GM12878 (cell line): ENCODE measurements at regions not wholly inside any gene's neighbourhood (a gene's known extent, or its start where the extent isn't known, plus 50 kb on each side); places are given as distances from the start of the nearest gene placed in this dataset.

Experiments used
- ATAC-seq: fragments of 200-7000 bp; cut with Tn5 transposase; 3 replicates; pipeline ENCODE4 v1.9.1; 2020; ENCODE audit warnings: mild to moderate bottlenecking, moderate library complexity
- BruUV-seq: library from RNA; stranded (reverse); fragments of 400-500 nt; replicated peaks from 2 replicates; lab custom pipeline; 2021; lab: Mats Ljungman, UMichigan
- CTCF ChIA-PET: fragments of 300-600 bp; sonication (Branson Sonifier 250); formaldehyde crosslinking; extraction: SDS; loops from one replicate; lab custom pipeline; 2021; ENCODE audit warnings: inconsistent platforms; lab: Yijun Ruan, JAX
- POLR2A ChIA-PET: fragments of 350-600 bp; formaldehyde crosslinking; extraction: SDS; loops from one replicate; lab custom pipeline; 2021; ENCODE audit warnings: inconsistent platforms; lab: Charles Lee
- RAD21 ChIA-PET: fragments of 300-600 bp; sonication (Branson Sonifier 250); formaldehyde crosslinking; loops from one replicate; lab custom pipeline; 2023; ENCODE audit warnings: antibody characterized with exemption; ENCODE audit not compliant: unreplicated experiment; lab: Charles Lee
- SMC1A ChIA-PET: fragments of 300-600 bp; sonication (Branson Sonifier 250); formaldehyde crosslinking; loops from one replicate; lab custom pipeline; 2023; ENCODE audit not compliant: unreplicated experiment, uncharacterized antibody; lab: Charles Lee
- DNase-seq: peaks from one replicate; pipeline ENCODE4 v3.0.0-alpha.2; 2011; ENCODE audit warnings: low read depth, low spot score
- FAIRE-seq: peaks from 3 replicates; lab custom pipeline; 2011; peaks lifted over from hg19 to GRCh38; lab: Jason Lieb, UNC
- H2AFZ ChIP-seq: 2 replicates; pipeline ENCODE4 v1.6.0; 2011; ENCODE audit warnings: low read depth, low read length, control low read depth; ENCODE audit not compliant: control insufficient read depth
- H3K27ac ChIP-seq: 2 replicates; pipeline ENCODE4 v1.5.1; 2011; ENCODE audit warnings: control low read depth; ENCODE audit not compliant: control insufficient read depth, insufficient read depth
- H3K27me3 ChIP-seq, 2 experiments: replicated peaks in 1 of 2; 2 replicates each; pipeline versions ENCODE4 v1.6.0 to v1.6.1; 2011; ENCODE audit warnings: low read length in 1 of 2; ENCODE audit not compliant: control insufficient read depth in 2 of 2, insufficient read depth in 2 of 2
- H3K36me3 ChIP-seq, 2 experiments: 2 replicates each; pipeline ENCODE4 v1.5.1; 2011; ENCODE audit warnings: low read length in 1 of 2; ENCODE audit not compliant: control insufficient read depth in 2 of 2, insufficient read depth in 2 of 2
- H3K4me1 ChIP-seq: 2 replicates; pipeline ENCODE4 v1.6.1; 2011; ENCODE audit warnings: mild to moderate bottlenecking, low read length, moderate library complexity, mixed read lengths; ENCODE audit not compliant: control insufficient read depth, insufficient read depth
- H3K4me2 ChIP-seq: 2 replicates; pipeline ENCODE4 v1.6.0; 2011; ENCODE audit warnings: control low read depth; ENCODE audit not compliant: control insufficient read depth, insufficient read depth
- H3K4me3 ChIP-seq: fragments of 200-600 bp; sonication (generic); 2 replicates; pipeline ENCODE4 v1.5.1; 2016
- H3K79me2 ChIP-seq: 2 replicates; pipeline ENCODE4 v1.6.0; 2011; ENCODE audit warnings: low read length; ENCODE audit not compliant: control insufficient read depth, insufficient read depth
- H3K9ac ChIP-seq: 2 replicates; pipeline ENCODE4 v1.8.0; 2011; ENCODE audit warnings: low read length, control low read depth, mixed read lengths; ENCODE audit not compliant: control insufficient read depth, insufficient read depth
- H3K9me3 ChIP-seq: replicated peaks from 3 replicates; pipeline ENCODE4 v1.5.1; 2011; ENCODE audit warnings: mild to moderate bottlenecking, low read length; ENCODE audit not compliant: control insufficient read depth, insufficient read depth
- H4K20me1 ChIP-seq: 2 replicates; pipeline ENCODE4 v1.6.0; 2011; ENCODE audit not compliant: control insufficient read depth, insufficient read depth
- POU2F2 ChIP-seq: IDR thresholded peaks from 3 replicates; pipeline ENCODE4 v1.6.1; 2011; ENCODE audit warnings: low read depth, mild to moderate bottlenecking, low read length, borderline replicate concordance
- RAD21 ChIP-seq: IDR thresholded peaks from 2 replicates; pipeline ENCODE4 v1.6.1; 2011; ENCODE audit warnings: mild to moderate bottlenecking, low read depth, low read length, moderate library complexity; ENCODE audit not compliant: insufficient read depth
- WGBS: methylation state at CpG from one replicate; pipeline ENCODE4 v1.1.6; 2016; ENCODE audit warnings: low lambda C conversion rate; ENCODE audit not compliant: insufficient replicate concordance, insufficient coverage; ENCODE audit errors: missing lambda C conversion rate; 5-methylcytosine and 5-hydroxymethylcytosine counted together
- in situ Hi-C: fragments of 300-500 bp; cut with MboI; formaldehyde crosslinking; loops from 9 replicates; pipeline ENCODE4 v1.14.3; 2018; ENCODE audit warnings: mixed read lengths
- intact Hi-C: fragments of 100-400 bp; cut with micrococcal nuclease; formaldehyde crosslinking; loops from one replicate; pipeline ENCODE4 v1.14.2; 2022; ENCODE audit not compliant: unreplicated experiment
- TF ChIP-seq, protein P1 (sequence below): IDR thresholded peaks from 2 replicates; pipeline ENCODE4 v1.6.1; 2012; ENCODE audit warnings: mild to moderate bottlenecking, low read depth, low read length
- TF ChIP-seq, protein P2 (sequence below): fragments of 150-350 bp; IDR thresholded peaks from 2 replicates; pipeline ENCODE4 v1.6.1; 2016; ENCODE audit warnings: low read depth, low read length

DNA sequence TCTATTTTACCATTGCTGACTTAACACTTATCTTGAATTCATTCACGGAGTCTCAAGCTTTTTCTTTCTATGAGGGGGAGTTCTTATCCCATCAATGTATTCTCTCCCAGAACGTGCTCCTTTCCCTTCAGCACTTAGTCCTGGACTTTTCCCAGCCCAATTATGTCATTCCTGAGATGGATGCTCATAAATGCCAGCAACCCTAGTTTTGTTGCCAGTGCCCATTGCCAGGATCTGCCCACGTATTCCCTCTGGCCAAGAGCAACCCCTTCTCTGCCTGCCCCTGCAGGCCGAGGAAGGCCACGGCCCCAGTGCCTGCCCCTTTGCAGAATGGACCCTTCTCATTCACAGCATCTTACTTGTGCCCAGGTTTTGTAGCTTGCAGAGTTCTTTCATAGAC lies 67.4 kb upstream of the PPP1R3C start (continued):
- TF ChIP-seq, protein P1, sequence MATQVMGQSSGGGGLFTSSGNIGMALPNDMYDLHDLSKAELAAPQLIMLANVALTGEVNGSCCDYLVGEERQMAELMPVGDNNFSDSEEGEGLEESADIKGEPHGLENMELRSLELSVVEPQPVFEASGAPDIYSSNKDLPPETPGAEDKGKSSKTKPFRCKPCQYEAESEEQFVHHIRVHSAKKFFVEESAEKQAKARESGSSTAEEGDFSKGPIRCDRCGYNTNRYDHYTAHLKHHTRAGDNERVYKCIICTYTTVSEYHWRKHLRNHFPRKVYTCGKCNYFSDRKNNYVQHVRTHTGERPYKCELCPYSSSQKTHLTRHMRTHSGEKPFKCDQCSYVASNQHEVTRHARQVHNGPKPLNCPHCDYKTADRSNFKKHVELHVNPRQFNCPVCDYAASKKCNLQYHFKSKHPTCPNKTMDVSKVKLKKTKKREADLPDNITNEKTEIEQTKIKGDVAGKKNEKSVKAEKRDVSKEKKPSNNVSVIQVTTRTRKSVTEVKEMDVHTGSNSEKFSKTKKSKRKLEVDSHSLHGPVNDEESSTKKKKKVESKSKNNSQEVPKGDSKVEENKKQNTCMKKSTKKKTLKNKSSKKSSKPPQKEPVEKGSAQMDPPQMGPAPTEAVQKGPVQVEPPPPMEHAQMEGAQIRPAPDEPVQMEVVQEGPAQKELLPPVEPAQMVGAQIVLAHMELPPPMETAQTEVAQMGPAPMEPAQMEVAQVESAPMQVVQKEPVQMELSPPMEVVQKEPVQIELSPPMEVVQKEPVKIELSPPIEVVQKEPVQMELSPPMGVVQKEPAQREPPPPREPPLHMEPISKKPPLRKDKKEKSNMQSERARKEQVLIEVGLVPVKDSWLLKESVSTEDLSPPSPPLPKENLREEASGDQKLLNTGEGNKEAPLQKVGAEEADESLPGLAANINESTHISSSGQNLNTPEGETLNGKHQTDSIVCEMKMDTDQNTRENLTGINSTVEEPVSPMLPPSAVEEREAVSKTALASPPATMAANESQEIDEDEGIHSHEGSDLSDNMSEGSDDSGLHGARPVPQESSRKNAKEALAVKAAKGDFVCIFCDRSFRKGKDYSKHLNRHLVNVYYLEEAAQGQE, result no peak
- TF ChIP-seq, all 136 proteins: peak for 0

DNA sequence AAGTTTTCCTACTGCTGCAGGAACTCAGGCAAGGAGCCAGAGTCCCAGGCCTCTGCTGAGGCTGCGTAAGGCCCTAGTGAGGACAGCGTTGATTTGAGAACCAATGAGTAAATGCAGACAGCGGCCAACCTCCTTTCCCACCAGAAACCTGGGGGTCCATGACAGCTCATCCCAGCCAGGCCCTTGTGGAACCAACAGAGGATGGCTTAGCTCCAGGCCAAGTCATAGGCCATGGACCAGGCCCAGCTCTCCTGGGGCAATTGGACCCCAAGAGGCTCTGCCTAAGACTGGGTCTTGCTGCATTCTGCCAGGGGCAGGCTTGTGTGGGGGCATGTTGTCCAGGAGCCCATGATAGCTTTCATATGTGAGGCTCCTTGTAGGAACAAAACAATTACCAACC lies 65.4 kb upstream of the PPP1R3C start:
- FAIRE-seq, result no peak
- intact Hi-C loops, result no loop called here
- no peak for TF ChIP-seq POU2F2
- TF ChIP-seq RAD21, result no peak
- TF ChIP-seq, protein P2, sequence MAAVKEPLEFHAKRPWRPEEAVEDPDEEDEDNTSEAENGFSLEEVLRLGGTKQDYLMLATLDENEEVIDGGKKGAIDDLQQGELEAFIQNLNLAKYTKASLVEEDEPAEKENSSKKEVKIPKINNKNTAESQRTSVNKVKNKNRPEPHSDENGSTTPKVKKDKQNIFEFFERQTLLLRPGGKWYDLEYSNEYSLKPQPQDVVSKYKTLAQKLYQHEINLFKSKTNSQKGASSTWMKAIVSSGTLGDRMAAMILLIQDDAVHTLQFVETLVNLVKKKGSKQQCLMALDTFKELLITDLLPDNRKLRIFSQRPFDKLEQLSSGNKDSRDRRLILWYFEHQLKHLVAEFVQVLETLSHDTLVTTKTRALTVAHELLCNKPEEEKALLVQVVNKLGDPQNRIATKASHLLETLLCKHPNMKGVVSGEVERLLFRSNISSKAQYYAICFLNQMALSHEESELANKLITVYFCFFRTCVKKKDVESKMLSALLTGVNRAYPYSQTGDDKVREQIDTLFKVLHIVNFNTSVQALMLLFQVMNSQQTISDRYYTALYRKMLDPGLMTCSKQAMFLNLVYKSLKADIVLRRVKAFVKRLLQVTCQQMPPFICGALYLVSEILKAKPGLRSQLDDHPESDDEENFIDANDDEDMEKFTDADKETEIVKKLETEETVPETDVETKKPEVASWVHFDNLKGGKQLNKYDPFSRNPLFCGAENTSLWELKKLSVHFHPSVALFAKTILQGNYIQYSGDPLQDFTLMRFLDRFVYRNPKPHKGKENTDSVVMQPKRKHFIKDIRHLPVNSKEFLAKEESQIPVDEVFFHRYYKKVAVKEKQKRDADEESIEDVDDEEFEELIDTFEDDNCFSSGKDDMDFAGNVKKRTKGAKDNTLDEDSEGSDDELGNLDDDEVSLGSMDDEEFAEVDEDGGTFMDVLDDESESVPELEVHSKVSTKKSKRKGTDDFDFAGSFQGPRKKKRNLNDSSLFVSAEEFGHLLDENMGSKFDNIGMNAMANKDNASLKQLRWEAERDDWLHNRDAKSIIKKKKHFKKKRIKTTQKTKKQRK, result no peak
- TF ChIP-seq, all 136 proteins: peak for 0
- no peak overlapping the region for H3K27ac ChIP-seq
- H3K27me3 ChIP-seq, result no peaks in the 10 kb centered on the region; a peak in 2 of 4 replicates
- no peak overlapping the region for H3K4me3 ChIP-seq
- no peak overlapping the region for H3K9ac ChIP-seq
- DNase-seq (no peak), ATAC-seq (no peak)
- SMC1A ChIA-PET, result no interaction called here
- H2AFZ ChIP-seq, result no peak overlapping the region
- in situ Hi-C loops, result no loop called here
- BruUV-seq, result no TSS peak
- POLR2A ChIA-PET, result no interaction called here
- CTCF ChIA-PET, result no interaction called here
- H3K4me2 ChIP-seq, result no peak overlapping the region
- H3K36me3 ChIP-seq, result no peaks in the 10 kb centered on the region
- H3K79me2 ChIP-seq, result no peaks in the 10 kb centered on the region
- no peaks in the 10 kb centered on the region for H4K20me1 ChIP-seq
- H3K4me1 ChIP-seq, result no peaks in the 10 kb centered on the region
- RAD21 ChIA-PET, result no interaction called here
- no peaks in the 10 kb centered on the region for H3K9me3 ChIP-seq
- WGBS, result 66% methylated on average over 3 of the region's 3 CpGs
